ENCODE measurements at regions not wholly inside any gene's neighbourhood (a gene's known extent, or its start where the extent isn't known, plus 50 kb on each side); places are given as distances from the start of the nearest gene placed in this dataset.
"Not testable (repeated sequence)": the region's sequence is repeated elsewhere in the genome, so short reads cannot be mapped to it uniquely, and the experiment has no call there.

DNA sequence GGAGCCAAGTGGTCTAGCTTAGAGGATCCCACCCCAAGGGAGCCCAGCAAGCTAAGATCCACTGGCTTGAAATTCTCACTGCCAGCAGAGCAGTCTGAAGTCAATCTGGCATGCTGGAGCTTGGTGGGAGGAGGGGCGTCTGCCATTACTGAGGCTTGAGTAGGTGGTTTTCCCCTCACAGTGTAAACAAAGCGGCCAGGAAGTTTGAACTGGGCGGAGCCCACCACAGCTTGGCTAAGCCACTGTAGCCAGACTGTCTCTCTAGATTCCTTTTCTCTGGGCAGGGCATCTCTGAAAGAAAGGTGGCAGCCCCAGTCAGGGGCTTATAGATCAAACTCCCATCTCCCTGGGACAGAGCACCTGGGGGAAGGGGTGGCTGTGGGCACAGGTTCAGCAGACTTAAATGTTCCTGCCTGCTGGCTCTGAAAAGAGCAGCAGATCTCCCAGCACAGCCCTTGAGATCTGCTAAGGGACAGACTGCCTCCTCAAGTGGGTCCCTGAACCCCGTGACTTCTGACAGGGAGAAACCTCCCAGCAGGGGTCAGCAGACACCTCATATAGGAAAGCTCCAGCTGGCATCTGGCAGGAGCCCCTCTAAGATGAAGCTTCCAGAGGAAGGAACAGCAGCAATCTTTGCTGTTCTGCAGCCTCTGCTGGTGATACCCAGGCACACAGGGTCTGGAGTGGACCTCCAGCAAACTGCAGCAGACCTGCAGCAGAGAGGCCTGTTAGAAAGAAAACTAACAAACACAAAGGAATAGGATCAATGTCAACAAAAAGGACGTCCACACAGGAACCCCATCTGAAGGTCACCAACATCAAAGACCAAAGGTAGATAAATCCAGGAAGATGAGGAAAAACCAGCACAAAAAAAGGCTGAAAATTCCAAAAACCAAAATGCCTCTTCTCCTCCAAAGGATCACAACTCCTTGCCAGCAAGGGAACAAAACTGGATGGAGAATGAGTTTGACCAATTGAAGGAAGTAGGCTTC is 215.6 kb upstream of the TET2 start:
- H3K4me1 Mint-ChIP-seq (ENCODE audit: insufficient read depth, unreplicated experiment); intact Hi-C loops (cut with micrococcal nuclease); H3K36me3 Mint-ChIP-seq (ENCODE audit: insufficient read depth, unreplicated experiment); H3K9me3 Mint-ChIP-seq (ENCODE audit: unreplicated experiment); POLR2A ChIA-PET; H3K27ac Mint-ChIP-seq (ENCODE audit: low read depth, unreplicated experiment); BruUV-seq (replicated peaks); H3K27me3 Mint-ChIP-seq (ENCODE audit: insufficient read depth, unreplicated experiment); H3K4me3 Mint-ChIP-seq (ENCODE audit: unreplicated experiment): not testable (repeated sequence)
- DNase-seq (ENCODE audit: unreplicated experiment): peak; percentile 41
- CTCF ChIA-PET: interaction anchor here (0.5 to 1.5 kb wide), 7 partner anchors 14 to 1425 kb away, joined by 3 to 4 read pairs (median 3); no protein-coding TSS in a partner anchor
- TF ChIP-seq, protein P1, sequence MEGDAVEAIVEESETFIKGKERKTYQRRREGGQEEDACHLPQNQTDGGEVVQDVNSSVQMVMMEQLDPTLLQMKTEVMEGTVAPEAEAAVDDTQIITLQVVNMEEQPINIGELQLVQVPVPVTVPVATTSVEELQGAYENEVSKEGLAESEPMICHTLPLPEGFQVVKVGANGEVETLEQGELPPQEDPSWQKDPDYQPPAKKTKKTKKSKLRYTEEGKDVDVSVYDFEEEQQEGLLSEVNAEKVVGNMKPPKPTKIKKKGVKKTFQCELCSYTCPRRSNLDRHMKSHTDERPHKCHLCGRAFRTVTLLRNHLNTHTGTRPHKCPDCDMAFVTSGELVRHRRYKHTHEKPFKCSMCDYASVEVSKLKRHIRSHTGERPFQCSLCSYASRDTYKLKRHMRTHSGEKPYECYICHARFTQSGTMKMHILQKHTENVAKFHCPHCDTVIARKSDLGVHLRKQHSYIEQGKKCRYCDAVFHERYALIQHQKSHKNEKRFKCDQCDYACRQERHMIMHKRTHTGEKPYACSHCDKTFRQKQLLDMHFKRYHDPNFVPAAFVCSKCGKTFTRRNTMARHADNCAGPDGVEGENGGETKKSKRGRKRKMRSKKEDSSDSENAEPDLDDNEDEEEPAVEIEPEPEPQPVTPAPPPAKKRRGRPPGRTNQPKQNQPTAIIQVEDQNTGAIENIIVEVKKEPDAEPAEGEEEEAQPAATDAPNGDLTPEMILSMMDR (IDR thresholded peaks at IDR 0.05; ENCODE audit: unreplicated experiment): peak; percentile 21

DNA sequence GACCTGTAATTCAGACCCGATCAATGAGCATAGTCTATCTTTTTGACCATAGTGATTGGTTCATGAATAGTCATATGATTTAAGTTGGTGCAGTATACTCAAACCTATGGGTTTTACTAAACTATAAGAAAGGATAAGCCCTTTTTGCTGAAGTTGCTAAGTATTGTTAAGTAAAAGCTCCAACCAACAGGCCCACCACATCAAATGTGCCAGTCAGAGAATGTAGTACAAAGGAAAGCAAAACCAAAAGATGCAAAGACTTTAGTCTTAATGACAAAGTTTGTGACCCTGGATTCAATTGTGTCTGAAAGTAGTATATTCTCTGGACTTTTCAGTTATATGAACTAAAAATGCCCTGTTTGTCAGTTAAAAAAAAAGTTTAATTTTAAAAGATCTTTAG is 208.1 kb upstream of the TET2 start:
- no peak for DNase-seq (ENCODE audit: unreplicated experiment)
- Mint-ChIP-seq H3K4me1 (ENCODE audit: insufficient read depth, unreplicated experiment) (no peaks in the 10 kb centered on the region), H3K27ac (ENCODE audit: low read depth, unreplicated experiment) (no peak overlapping the region), H3K27me3 (ENCODE audit: insufficient read depth, unreplicated experiment) (no peaks in the 10 kb centered on the region), H3K9me3 (ENCODE audit: unreplicated experiment) (no peaks in the 10 kb centered on the region), H3K36me3 (ENCODE audit: insufficient read depth, unreplicated experiment) (no peaks in the 10 kb centered on the region), H3K4me3 (ENCODE audit: unreplicated experiment) (no peak overlapping the region)
- POLR2A ChIA-PET: no interaction called here
- BruUV-seq (replicated peaks): no TSS peak
- CTCF ChIA-PET: no interaction called here
- TF ChIP-seq, protein P1 (IDR thresholded peaks at IDR 0.05; ENCODE audit: unreplicated experiment): no peak
- intact Hi-C loops (cut with micrococcal nuclease): no loop called here

DNA sequence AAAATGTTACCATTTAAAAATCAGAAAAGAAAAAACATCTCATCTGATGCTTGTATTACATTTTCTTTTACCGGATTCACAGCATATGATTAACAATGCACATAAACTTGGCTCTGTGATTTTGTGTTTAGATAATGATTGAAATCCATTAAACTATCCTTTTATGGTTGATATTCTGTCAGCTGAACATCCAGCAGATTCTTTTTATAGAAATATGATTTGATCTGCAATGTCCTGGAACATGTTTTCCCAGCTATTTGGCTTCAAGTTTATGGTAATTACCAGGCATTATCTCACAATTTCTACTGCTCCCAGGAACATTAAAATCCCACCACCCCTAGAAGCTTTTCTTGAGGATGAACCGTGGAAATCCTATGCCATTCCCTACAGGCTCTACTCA is 205.7 kb upstream of the TET2 start:
- BruUV-seq (replicated peaks): no TSS peak
- POLR2A ChIA-PET: interaction anchor here (0.7 to 1.0 kb wide), 2 partner anchors 12 to 21 kb away, joined by 3 read pairs; no protein-coding TSS in a partner anchor
- Mint-ChIP-seq H3K36me3 (ENCODE audit: insufficient read depth, unreplicated experiment) (no peaks in the 10 kb centered on the region), H3K27ac (ENCODE audit: low read depth, unreplicated experiment) (no peak overlapping the region), H3K9me3 (ENCODE audit: unreplicated experiment) (no peaks in the 10 kb centered on the region), H3K4me1 (ENCODE audit: insufficient read depth, unreplicated experiment) (no peaks in the 10 kb centered on the region), H3K27me3 (ENCODE audit: insufficient read depth, unreplicated experiment) (no peaks in the 10 kb centered on the region), H3K4me3 (ENCODE audit: unreplicated experiment) (no peak overlapping the region)
- intact Hi-C loops (cut with micrococcal nuclease): no loop called here
- no peak for DNase-seq (ENCODE audit: unreplicated experiment)
- CTCF ChIA-PET: interaction anchor here (0.6 kb wide), 1 partner anchor 1517 kb away, joined by 3 read pairs; no protein-coding TSS in a partner anchor
- TF ChIP-seq, protein P1 (IDR thresholded peaks at IDR 0.05; ENCODE audit: unreplicated experiment): no peak

DNA sequence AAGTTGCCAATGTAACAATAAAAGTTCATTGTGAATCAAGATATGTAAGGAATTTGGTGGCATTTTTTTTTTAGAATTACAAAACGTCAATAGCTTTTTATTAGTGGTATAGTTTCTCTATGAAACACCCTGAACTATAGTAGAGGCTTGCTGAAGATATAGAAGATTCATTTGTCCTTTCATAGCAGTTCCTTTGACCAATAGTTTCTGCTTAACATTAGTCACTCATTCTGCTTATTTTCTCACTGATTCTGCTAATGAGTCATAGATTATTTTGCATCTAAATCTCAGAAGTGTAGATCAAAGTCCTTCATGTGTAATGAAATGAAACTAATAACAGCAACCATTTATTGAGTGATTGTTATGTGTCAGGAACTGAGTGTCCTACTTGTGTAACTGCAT is 205.0 kb upstream of the TET2 start:
- TF ChIP-seq, protein P1 (IDR thresholded peaks at IDR 0.05; ENCODE audit: unreplicated experiment): no peak
- H3K9me3 Mint-ChIP-seq (ENCODE audit: unreplicated experiment): no peaks in the 10 kb centered on the region
- intact Hi-C loops (cut with micrococcal nuclease): no loop called here
- H3K27ac Mint-ChIP-seq (ENCODE audit: low read depth, unreplicated experiment): no peak overlapping the region
- CTCF ChIA-PET: interaction anchor here (0.6 kb wide), 1 partner anchor 1518 kb away, joined by 3 read pairs; no protein-coding TSS in a partner anchor
- H3K4me3 Mint-ChIP-seq (ENCODE audit: unreplicated experiment): no peak overlapping the region
- POLR2A ChIA-PET: interaction anchor here (1.0 kb wide), 1 partner anchor 22 kb away, joined by 3 read pairs; no protein-coding TSS in a partner anchor
- no peaks in the 10 kb centered on the region for H3K36me3 Mint-ChIP-seq (ENCODE audit: insufficient read depth, unreplicated experiment)
- DNase-seq (ENCODE audit: unreplicated experiment): no peak
- H3K27me3 Mint-ChIP-seq (ENCODE audit: insufficient read depth, unreplicated experiment): no peaks in the 10 kb centered on the region
- H3K4me1 Mint-ChIP-seq (ENCODE audit: insufficient read depth, unreplicated experiment): no peaks in the 10 kb centered on the region
- no TSS peak for BruUV-seq (replicated peaks)

All from MCF 10A (cell line).